GM13977 (cell line): ENCODE measurements at regions not wholly inside any gene's neighbourhood (a gene's known extent, or its start where the extent isn't known, plus 50 kb on each side); places are given as distances from the start of the nearest gene placed in this dataset.

Experiments used
- DNase-seq: peaks from one replicate; pipeline ENCODE4 v3.0.0; 2012; ENCODE audit warnings: low spot score
- in situ Hi-C: fragments of 300-500 bp; cut with MboI; formaldehyde crosslinking; loops from one replicate; pipeline ENCODE4 v1.12.0; 2022; ENCODE audit warnings: low sequenced_read_pairs, low pct_unique_long_range_greater_than_20kb, mixed read lengths, inconsistent platforms; ENCODE audit not compliant: unreplicated experiment
- TF ChIP-seq, protein P1 (sequence below): IDR thresholded peaks from 2 replicates; pipeline ENCODE4 v1.5.1; 2012; ENCODE audit warnings: mild to moderate bottlenecking, control low read depth; ENCODE audit not compliant: insufficient read depth; ENCODE audit errors: extremely low read depth, missing control alignments

DNA sequence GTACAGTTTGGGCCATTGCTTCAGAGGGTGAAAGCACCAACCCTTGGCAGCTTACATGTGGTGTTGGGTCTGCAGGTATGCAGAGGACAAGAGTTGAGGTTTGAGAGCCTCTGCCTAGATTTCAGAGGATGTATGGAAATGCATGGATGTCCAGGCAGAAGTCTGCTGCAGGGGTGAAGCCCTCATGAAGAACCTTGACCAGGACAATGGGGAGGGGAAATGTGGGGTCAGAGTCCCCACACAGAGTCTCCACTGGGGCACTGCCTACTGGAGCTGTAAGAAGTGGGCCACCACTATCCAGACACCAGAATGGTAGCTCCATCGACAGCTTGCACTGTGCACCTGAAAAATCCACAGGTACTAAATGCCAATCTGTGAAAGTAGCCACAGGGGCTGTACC lies 113.6 kb upstream of the SPATA31C2 start:
- in situ Hi-C loops, result no loop called here
- DNase-seq, result no peak
- TF ChIP-seq, protein P1, sequence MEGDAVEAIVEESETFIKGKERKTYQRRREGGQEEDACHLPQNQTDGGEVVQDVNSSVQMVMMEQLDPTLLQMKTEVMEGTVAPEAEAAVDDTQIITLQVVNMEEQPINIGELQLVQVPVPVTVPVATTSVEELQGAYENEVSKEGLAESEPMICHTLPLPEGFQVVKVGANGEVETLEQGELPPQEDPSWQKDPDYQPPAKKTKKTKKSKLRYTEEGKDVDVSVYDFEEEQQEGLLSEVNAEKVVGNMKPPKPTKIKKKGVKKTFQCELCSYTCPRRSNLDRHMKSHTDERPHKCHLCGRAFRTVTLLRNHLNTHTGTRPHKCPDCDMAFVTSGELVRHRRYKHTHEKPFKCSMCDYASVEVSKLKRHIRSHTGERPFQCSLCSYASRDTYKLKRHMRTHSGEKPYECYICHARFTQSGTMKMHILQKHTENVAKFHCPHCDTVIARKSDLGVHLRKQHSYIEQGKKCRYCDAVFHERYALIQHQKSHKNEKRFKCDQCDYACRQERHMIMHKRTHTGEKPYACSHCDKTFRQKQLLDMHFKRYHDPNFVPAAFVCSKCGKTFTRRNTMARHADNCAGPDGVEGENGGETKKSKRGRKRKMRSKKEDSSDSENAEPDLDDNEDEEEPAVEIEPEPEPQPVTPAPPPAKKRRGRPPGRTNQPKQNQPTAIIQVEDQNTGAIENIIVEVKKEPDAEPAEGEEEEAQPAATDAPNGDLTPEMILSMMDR, result no peak

DNA sequence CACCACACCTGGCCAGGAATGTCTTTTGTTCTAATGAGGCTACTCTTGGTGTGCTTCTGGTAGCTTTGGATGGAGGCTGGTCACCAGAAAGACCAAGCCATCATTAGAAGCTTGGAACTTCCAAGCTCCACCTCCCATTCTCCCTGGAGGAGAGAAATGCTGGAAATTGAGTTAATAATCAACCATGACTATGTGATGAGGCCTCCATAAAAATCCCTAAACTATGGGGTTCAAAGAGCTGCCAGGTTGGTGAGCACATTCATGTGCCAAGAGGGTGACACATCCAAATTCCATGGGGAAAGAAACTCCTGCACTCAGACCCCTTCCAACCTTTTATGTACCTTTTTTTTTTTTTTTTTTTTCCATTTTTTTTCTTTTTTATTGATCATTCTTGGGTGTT lies 105.5 kb upstream of the SPATA31C2 start:
- in situ Hi-C loops, result no loop called here
- no peak for DNase-seq
- TF ChIP-seq, protein P1, result no peak

- TF ChIP-seq, protein P1, result no peak
- in situ Hi-C loops, result no loop called here
- DNase-seq, result no peak
Observed at GRCh38 chr9:88242879-88243278, 104.6 kb upstream of the SPATA31C2 start.

GRCh38 chr9:88237991-88238571 lies 99.8 kb upstream of the SPATA31C2 start:
- DNase-seq, result no peak
- in situ Hi-C loops, result no loop called here
- TF ChIP-seq, protein P1, result no peak

DNA sequence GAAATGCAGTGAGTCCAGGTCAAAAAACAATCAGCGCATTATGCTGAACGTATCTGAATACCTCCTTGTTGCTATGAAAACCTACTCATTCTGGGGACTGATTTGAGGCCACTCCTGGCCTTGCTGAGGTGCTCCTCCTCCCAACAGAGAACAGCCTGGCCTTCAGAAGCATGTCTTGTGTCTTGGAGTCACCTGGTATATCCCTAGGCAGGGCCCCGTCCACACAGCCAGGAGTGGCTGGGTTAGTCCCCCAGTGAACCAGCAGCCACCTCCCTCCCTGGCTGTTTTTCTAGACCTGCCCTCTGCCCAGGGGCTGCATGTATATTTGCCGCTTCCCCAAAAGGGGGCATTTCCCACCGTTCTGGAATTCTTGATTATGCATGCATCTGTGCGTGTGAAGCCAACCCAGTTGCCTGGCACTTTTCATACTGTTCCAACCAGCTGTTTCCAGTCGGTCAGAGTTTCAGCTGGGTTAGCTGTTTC lies 99.2 kb upstream of the SPATA31C2 start:
- TF ChIP-seq, protein P1, result no peak
- DNase-seq, result no peak
- in situ Hi-C loops, result no loop called here

- no peak for DNase-seq
- TF ChIP-seq, protein P1, result no peak
- in situ Hi-C loops, result no loop called here
Observed at GRCh38 chr9:88236511-88237478, 98.5 kb upstream of the SPATA31C2 start.
